ENCODE measurements at regions not wholly inside any gene's neighbourhood (a gene's known extent, or its start where the extent isn't known, plus 50 kb on each side); places are given as distances from the start of the nearest gene placed in this dataset.

DNA sequence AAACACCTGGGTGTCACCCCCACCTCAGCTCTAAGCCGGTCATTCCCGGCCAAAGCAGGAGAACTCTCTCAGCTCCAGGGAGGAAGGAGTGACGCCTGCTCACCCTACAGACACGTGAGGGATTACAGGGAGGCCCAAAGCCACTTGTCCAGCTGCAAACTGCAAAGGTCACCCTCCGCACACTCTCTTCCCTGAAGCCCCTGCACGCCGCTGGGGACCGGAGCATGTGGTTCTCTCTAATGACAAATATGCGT is 108.0 kb upstream of the ID2 start:
- no peak for DNase-seq

GRCh38 chr2:8574196-8575037 is 107.4 kb upstream of the ID2 start:
- DNase-seq, result no peak

GRCh38 chr2:8575038-8575833 is 106.6 kb upstream of the ID2 start:
- DNase-seq, result peak; percentile 36 to 43

DNA sequence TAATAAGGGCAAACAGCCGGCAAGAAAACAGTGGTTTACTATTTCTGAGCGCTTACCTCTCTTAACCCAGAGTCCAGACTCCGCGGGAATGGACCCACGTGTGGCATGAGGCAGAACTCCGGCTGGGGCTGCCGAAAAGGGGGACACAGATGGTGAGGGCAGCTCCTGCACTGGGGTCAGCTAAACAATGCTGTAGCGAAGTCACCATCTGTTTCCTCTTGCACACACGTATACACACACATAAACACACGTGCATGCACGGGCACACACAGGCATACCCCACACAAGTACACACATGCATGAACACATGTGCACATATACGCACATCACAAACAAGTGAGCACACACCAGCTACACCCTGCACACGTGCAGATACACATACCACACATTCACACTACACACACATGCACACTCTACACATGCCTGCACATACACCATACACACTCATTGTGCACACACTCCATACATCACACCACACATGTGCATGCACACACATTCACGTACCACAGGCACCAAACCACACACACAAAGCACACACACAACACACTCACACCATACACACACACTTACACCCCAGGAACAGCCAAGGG is 105.9 kb upstream of the ID2 start:
- DNase-seq, result no peak

DNA sequence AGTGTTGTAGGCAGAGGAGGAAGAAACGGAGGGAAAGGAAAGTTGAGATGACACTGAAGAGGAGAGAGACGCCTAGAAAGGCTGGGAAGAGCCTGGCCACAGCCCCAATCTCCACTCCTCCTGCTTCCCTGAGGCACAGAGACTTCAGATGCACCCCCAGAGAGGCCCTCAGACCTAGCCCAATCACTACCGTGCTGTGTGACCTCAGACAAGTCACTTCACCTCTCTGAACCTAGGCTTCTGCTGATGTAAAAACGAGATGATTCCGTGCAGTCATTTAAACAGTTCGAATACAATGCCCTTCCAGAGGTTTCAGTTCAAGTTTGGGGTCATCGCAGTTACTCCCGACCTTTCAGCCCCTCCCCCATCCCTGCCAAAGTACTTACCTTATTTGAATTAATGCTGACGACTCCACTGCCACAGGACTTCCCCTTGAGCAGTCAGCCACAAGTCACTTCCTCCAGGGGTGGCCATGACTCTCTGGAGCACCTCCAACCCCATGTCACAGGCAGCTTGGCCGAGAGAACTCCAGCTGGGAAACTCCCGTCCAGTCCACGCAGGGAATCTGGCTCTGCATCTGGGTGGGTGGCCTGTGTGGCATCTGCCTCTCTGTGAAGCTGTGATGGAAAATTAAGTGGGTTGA is 105.2 kb upstream of the ID2 start:
- peak; percentile 47 to 64 for DNase-seq

DNA sequence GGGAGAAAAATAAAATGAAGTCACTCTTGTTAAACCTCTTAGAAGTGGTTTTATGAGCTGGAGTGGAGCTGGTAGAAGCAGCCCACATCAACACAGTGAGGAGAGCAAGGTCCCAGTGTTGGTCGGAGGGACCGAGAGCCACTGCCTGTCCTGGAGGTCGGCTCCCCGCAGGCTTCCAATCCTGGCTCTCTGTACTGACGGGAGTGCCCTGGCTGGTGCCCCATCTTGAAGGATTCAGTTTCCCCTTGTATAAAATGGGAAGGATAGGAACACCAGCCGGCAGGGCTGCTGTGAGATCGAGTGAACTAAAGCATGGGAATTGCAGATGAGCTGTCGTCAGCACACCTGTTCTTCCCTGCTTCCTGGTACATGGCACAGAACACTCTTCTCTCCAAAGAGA is 104.3 kb upstream of the ID2 start:
- no peak for DNase-seq

DNA sequence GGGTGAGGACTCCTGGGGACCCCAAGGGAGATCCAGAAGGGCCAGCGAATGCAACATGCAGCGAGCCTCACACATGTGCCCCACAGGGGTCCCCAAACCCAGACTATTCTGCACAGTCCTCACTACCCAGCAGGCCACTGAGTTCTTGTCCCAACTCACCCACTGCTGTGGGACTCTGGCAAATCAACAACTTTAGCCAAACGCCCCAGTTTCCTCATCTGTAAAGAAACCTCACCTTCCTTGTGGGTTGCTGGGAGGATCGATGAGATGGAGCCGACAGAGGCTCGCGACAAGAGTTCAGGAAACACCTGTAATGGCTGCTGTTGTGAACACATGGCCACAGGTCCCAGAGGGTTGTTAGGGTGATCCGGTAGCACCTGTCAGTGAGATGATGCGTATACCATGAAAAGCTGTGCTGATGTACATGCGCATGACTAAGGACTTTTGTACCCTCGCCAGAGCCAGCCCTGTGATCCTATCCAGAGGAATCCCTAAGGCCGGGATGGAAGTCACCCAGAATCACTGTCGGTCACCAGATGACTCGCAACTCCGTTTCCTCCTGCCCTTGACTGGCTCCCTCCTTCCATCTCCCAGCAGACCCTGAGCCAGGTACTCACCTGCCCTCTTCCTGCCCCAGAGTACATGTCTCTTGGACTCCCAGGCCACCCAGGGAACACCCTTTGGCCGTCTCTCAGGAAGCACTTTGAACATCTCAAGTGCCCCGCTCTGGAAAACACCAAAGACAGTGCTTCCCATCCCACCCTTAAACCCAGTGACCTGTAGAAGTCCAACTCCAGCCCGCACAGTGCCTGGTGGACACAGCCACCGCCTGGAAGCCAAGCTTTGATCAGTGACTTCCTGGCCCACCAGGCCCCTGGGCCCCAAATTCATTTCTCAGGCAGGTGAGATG is 103.3 kb upstream of the ID2 start:
- DNase-seq, result no peak

GRCh38 chr2:8579485-8580085 is 102.3 kb upstream of the ID2 start:
- no peak for DNase-seq

- DNase-seq, result peak in 1 of 2 experiments; percentile 35
Observed at GRCh38 chr2:8580316-8581233, 101.3 kb upstream of the ID2 start.

- DNase-seq, result no peak
Observed at GRCh38 chr2:8581234-8581561, 100.7 kb upstream of the ID2 start.

- no peak for DNase-seq
Observed at GRCh38 chr2:8581601-8582041, 100.2 kb upstream of the ID2 start.

DNA sequence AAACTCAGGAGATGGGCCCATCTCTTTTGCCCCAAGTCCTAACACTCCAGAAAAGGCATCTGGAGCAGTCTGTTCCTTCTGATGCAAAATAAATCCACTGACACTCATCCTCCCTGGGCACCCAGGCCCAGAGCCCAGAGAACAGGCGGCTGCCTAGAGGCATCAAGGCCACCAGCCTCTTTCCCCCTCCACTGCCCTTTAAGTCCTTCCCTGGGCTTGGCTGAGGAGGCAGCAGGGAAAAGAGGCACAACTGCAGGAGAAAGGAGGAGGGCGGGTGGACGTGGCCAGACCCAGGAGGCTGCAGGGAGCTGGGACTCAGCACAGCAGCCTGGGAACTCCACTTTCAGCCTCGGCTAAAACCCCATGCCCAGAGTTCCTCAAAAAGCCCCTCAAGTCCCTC is 99.7 kb upstream of the ID2 start:
- DNase-seq, result no peak

- DNase-seq, result no peak
Observed at GRCh38 chr2:8582651-8583399, 99.0 kb upstream of the ID2 start.

- DNase-seq, result peak; percentile 85 to 90
Observed at GRCh38 chr2:8583400-8584173, 98.3 kb upstream of the ID2 start.

DNA sequence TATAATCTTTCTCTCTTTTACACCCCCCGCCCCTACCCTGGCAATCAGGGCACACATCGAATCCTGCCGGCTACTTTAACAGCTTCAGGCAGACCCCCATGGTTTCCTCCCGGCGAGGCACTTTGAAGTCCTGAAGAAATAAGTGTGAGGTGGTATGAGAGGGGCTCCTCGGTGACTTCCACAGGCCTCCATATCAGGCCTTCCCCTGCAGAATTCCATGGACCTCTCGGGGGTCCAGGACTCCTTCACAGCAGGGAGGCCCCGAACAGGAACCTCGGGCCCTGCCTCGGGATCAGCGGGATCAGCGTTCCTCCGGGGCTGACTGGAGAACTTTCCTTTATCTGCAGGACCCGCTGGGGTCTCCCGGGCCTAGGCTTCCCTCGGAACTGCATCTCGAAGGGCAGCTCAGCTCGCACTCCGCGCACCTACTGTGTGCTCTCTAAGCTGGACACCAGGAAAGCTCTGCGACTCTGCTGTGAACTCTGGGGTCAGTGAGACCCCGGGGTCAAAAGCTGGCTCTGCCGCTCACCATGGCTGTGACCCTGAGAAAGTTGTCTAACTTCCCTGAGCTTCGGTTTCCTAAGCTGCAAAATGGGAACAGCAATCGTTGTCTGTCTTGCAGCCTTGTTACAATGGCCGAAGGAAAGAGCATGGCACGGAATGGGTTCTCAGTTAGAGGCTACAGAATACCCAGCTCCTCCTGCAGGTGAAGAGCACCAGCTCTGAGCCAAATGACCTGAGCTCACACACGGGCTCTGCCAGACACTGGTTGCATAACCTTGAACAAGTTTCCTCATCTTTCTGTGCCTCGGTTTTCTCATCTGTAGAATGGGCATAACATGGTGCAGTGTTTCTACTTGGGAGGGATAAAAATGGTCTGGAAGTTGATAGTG is 97.4 kb upstream of the ID2 start:
- DNase-seq, result no peak

GRCh38 chr2:8586457-8587051 is 95.3 kb upstream of the ID2 start:
- DNase-seq, result no peak

- DNase-seq, result no peak
Observed at GRCh38 chr2:8587251-8587791, 94.5 kb upstream of the ID2 start.

Data from activated CD4-positive, alpha-beta T cell treated with anti-CD3 and anti-CD28 coated beads, Interleukin-2, amount 50 U/mL, for 48 hours (primary cell).